Neuronal stem cell (in vitro differentiated cells): ENCODE measurements at regions not wholly inside any gene's neighbourhood (a gene's known extent, or its start where the extent isn't known, plus 50 kb on each side); places are given as distances from the start of the nearest gene placed in this dataset.

Experiments used
- DNase-seq: peaks from one replicate; pipeline ENCODE4 v3.0.0-alpha.2; 2013; ENCODE audit warnings: low spot score
- H2AFZ ChIP-seq: one replicate; pipeline ENCODE4 v1.6.1; 2013; ENCODE audit warnings: mild to moderate bottlenecking, low read length, inconsistent platforms
- H2AK5ac ChIP-seq: 2 replicates; pipeline ENCODE4 v1.6.1; 2013; ENCODE audit warnings: low read depth, mild to moderate bottlenecking, inconsistent platforms, low read length, moderate library complexity, mixed read lengths
- H2BK120ac ChIP-seq: 2 replicates; pipeline ENCODE4 v1.6.1; 2013; ENCODE audit warnings: low read depth, mild to moderate bottlenecking, inconsistent platforms, low read length, moderate library complexity, mixed read lengths
- H2BK12ac ChIP-seq: one replicate; pipeline ENCODE4 v1.6.1; 2013; ENCODE audit warnings: low read length, inconsistent platforms
- H2BK15ac ChIP-seq: 2 replicates; pipeline ENCODE4 v1.6.1; 2013; ENCODE audit warnings: mild to moderate bottlenecking, low read length, inconsistent platforms, mixed read lengths
- H2BK5ac ChIP-seq: one replicate; pipeline ENCODE4 v1.6.1; 2013; ENCODE audit warnings: inconsistent platforms, mild to moderate bottlenecking, low read length, moderate library complexity
- H3K14ac ChIP-seq: one replicate; pipeline ENCODE4 v1.6.1; 2013; ENCODE audit warnings: low read length, inconsistent platforms
- H3K18ac ChIP-seq: 2 replicates; pipeline ENCODE4 v1.6.1; 2013; ENCODE audit warnings: low read length, inconsistent platforms
- H3K23ac ChIP-seq: 2 replicates; pipeline ENCODE4 v1.6.1; 2013; ENCODE audit warnings: low read depth, mild to moderate bottlenecking, mixed read lengths, low read length, inconsistent platforms; ENCODE audit not compliant: poor library complexity
- H3K27ac ChIP-seq: replicated peaks from 3 replicates; pipeline ENCODE4 v1.5.1; 2013; ENCODE audit warnings: low read length, inconsistent platforms
- H3K27me3 ChIP-seq, 3 experiments: 2 replicates each; pipeline ENCODE4 v1.6.1; 2013; ENCODE audit warnings: low read length in 3 of 3, mild to moderate bottlenecking in 2 of 3, inconsistent platforms in 1 of 3, low read depth in 1 of 3, mixed read lengths in 1 of 3, moderate library complexity in 1 of 3; ENCODE audit not compliant: control insufficient read depth in 3 of 3, insufficient read depth in 3 of 3
- H3K36me3 ChIP-seq, 2 donors: replicated peaks in 1 of 2; 2 replicates each; pipeline ENCODE4 v1.6.1; 2013; ENCODE audit warnings: low read length in 2 of 2; ENCODE audit not compliant: control insufficient read depth in 2 of 2, insufficient read depth in 2 of 2
- H3K4ac ChIP-seq: 2 replicates; pipeline ENCODE4 v1.6.1; 2013; ENCODE audit warnings: inconsistent platforms, mild to moderate bottlenecking, low read length, moderate library complexity
- H3K4me1 ChIP-seq, 2 donors: 1 replicate in 1 of 2; 2 replicates in 1 of 2; pipeline ENCODE4 v1.6.1; 2013; ENCODE audit warnings: low read length in 2 of 2, low read depth in 1 of 2; ENCODE audit not compliant: control insufficient read depth in 2 of 2, insufficient read depth in 1 of 2
- H3K4me2 ChIP-seq: one replicate; pipeline ENCODE4 v1.6.1; 2013; ENCODE audit warnings: mild to moderate bottlenecking, low read length, inconsistent platforms; ENCODE audit not compliant: insufficient read depth, poor library complexity, severe bottlenecking
- H3K4me3 ChIP-seq, 2 donors: 2 replicates each; pipeline ENCODE4 v1.5.1; 2013; ENCODE audit warnings: low read length in 2 of 2, mild to moderate bottlenecking in 2 of 2, inconsistent platforms in 1 of 2, moderate library complexity in 1 of 2
- H3K79me1 ChIP-seq: one replicate; pipeline ENCODE4 v1.6.1; 2013; ENCODE audit warnings: low read depth, mild to moderate bottlenecking, inconsistent platforms, low read length, moderate library complexity
- H3K9ac ChIP-seq: one replicate; pipeline ENCODE4 v1.6.1; 2013; ENCODE audit warnings: mild to moderate bottlenecking, low read depth, low read length, inconsistent platforms; ENCODE audit not compliant: poor library complexity
- H3K9me3 ChIP-seq, 2 donors: replicated peaks in 1 of 2; 2 replicates each; pipeline versions ENCODE3 to v1.6.1; 2013; ENCODE audit warnings: low read length in 2 of 2, mild to moderate bottlenecking in 2 of 2, inconsistent platforms in 1 of 2, low read depth in 1 of 2, mixed read lengths in 1 of 2, moderate library complexity in 1 of 2; ENCODE audit not compliant: control insufficient read depth in 2 of 2, insufficient read depth in 1 of 2
- H4K8ac ChIP-seq: one replicate; pipeline ENCODE4 v1.6.1; 2013; ENCODE audit warnings: low read depth, mild to moderate bottlenecking, inconsistent platforms, low read length, moderate library complexity
- H4K91ac ChIP-seq: one replicate; pipeline ENCODE4 v1.6.1; 2013; ENCODE audit warnings: low read length, low read depth, mild to moderate bottlenecking, inconsistent platforms; ENCODE audit not compliant: poor library complexity
- WGBS, 2 donors: extraction: QIAGEN DNeasy Blood & Tissue Kit; methylation state at CpG; one replicate each; pipeline ENCODE4 v1.1.7; 2013; ENCODE audit warnings: missing lambda C conversion rate in 2 of 2, mixed read lengths in 1 of 2; ENCODE audit not compliant: insufficient read length in 2 of 2, insufficient replicate concordance in 1 of 2; ENCODE audit errors: extremely low coverage in 2 of 2; 5-methylcytosine and 5-hydroxymethylcytosine counted together

DNA sequence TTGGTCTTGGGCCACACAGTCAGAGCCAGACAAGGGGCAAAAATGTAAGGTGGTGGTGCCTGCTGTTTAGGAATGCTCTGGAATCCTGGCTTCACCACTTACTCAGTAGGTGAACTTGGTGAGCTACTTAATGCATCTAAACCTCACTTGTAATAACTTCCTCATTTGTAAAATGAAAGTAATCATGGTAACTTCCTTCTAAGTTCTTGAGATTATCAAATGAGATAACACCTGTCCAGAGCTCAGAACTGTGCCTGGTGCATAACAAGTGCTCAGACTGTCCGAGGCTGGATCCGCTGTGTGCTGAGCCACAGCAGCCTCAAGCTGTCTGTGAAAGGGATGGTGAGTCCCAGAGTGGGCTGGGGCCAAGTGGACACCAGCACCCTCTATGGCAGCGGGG, 62.8 kb upstream of the KY start:
- H2AFZ ChIP-seq, result no peak overlapping the region
- H3K4me2 ChIP-seq, result no peak overlapping the region
- no peaks in the 10 kb centered on the region for H3K27me3 ChIP-seq
- H3K79me1 ChIP-seq, result no peaks in the 10 kb centered on the region
- no peak overlapping the region for H2BK15ac ChIP-seq
- no peak overlapping the region for H4K8ac ChIP-seq
- no peaks in the 10 kb centered on the region for H3K36me3 ChIP-seq
- no peak for DNase-seq
- H3K14ac ChIP-seq, result peak overlapping the region; percentile 25
- H3K9me3 ChIP-seq, result no peaks in the 10 kb centered on the region
- H3K23ac ChIP-seq, result no peak overlapping the region
- no peak overlapping the region for H3K4me3 ChIP-seq
- no peak overlapping the region for H3K4ac ChIP-seq
- H3K18ac ChIP-seq, result no peak overlapping the region
- no peak overlapping the region for H3K27ac ChIP-seq
- no peak overlapping the region for H3K9ac ChIP-seq
- no peak overlapping the region for H2BK12ac ChIP-seq
- H4K91ac ChIP-seq, result no peak overlapping the region
- no CpG with 5 or more reads among the region's 3 CpGs for WGBS, 2 donors
- no peak overlapping the region for H2BK5ac ChIP-seq
- H2BK120ac ChIP-seq, result no peak overlapping the region
- peaks cover 0 to 2% of the 10 kb centered on the region in 2 donors for H3K4me1 ChIP-seq
- H2AK5ac ChIP-seq, result no peak overlapping the region

- H3K9ac ChIP-seq, result no peak overlapping the region
- H3K23ac ChIP-seq, result no peak overlapping the region
- no peaks in the 10 kb centered on the region for H3K4me1 ChIP-seq
- no peaks in the 10 kb centered on the region for H3K27me3 ChIP-seq
- no peak overlapping the region for H2BK5ac ChIP-seq
- H2BK15ac ChIP-seq, result no peak overlapping the region
- no peak overlapping the region for H3K18ac ChIP-seq
- H3K27ac ChIP-seq, result no peak overlapping the region
- no peak overlapping the region for H4K91ac ChIP-seq
- no peak overlapping the region for H2AFZ ChIP-seq
- no CpG with 5 or more reads among the region's 4 CpGs for WGBS, 2 donors
- DNase-seq, result no peak
- H3K14ac ChIP-seq, result no peak overlapping the region
- no peak overlapping the region for H3K4me2 ChIP-seq
- H2BK12ac ChIP-seq, result no peak overlapping the region
- H3K4ac ChIP-seq, result no peak overlapping the region
- no peak overlapping the region for H2AK5ac ChIP-seq
- no peak overlapping the region for H2BK120ac ChIP-seq
- H3K36me3 ChIP-seq, result no peaks in the 10 kb centered on the region
- H3K79me1 ChIP-seq, result no peaks in the 10 kb centered on the region
- H4K8ac ChIP-seq, result no peak overlapping the region
- H3K4me3 ChIP-seq, result no peak overlapping the region
- H3K9me3 ChIP-seq, result no peaks in the 10 kb centered on the region
These were observed 67.9 kb upstream of the KY start for GRCh38 chr3:134718726-134719125.

DNA sequence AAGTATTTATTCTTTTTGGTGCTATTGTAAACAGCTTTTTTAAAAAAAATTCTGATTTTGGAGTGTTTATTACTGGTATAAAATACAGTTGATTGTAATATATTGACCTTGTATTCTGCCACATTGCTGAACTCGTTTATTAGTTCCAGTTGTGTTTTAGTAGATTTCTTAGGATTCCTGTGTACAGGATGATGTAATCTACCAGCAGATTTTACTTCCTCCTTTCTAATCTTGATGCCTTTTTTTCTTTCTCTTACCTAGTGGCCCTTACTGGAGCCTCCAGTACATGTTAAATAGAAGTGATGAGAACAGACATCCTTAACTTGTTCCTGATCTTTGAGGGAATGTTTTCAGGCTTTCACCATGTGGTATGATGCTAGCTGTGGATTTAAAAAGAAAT, 70.4 kb upstream of the KY start:
- Histone ChIP-seq H3K23ac (no peak overlapping the region), H3K4me3 (no peak overlapping the region), H3K4me1 (peaks cover 0 to 2% of the 10 kb centered on the region in 2 donors), H2BK120ac (no peak overlapping the region), H3K27me3 (peaks cover 0 to 3% (median 0%) of the 10 kb centered on the region in 3 experiments), H3K27ac (no peak overlapping the region), H2BK15ac (no peak overlapping the region), H3K79me1 (no peaks in the 10 kb centered on the region), H3K14ac (no peak overlapping the region), H2AK5ac (no peak overlapping the region), H2AFZ (no peak overlapping the region), H3K18ac (no peak overlapping the region), H4K91ac (no peak overlapping the region), H3K9me3 (no peaks in the 10 kb centered on the region), H2BK12ac (no peak overlapping the region), H2BK5ac (no peak overlapping the region), H4K8ac (no peak overlapping the region), H3K9ac (no peak overlapping the region), H3K4ac (no peak overlapping the region), H3K36me3 (no peaks in the 10 kb centered on the region), H3K4me2 (no peak overlapping the region)
- DNase-seq, result no peak
- no CpG with 5 or more reads among the region's 1 CpG for WGBS, 2 donors

- Histone ChIP-seq H2AFZ (no peak overlapping the region), H3K36me3 (no peaks in the 10 kb centered on the region), H3K27ac (no peak overlapping the region), H2BK5ac (no peak overlapping the region), H3K4me3 (no peak overlapping the region), H4K8ac (no peak overlapping the region), H3K23ac (no peak overlapping the region), H2AK5ac (no peak overlapping the region), H3K79me1 (no peaks in the 10 kb centered on the region), H2BK12ac (no peak overlapping the region), H2BK15ac (no peak overlapping the region), H3K18ac (no peak overlapping the region), H3K27me3 (peaks cover 0 to 12% (median 0%) of the 10 kb centered on the region in 3 experiments), H3K9ac (no peak overlapping the region), H3K4ac (no peak overlapping the region), H3K9me3 (no peaks in the 10 kb centered on the region), H3K14ac (no peak overlapping the region), H2BK120ac (no peak overlapping the region), H3K4me2 (no peak overlapping the region), H3K4me1 (peaks cover 0 to 5% of the 10 kb centered on the region in 2 donors), H4K91ac (no peak overlapping the region)
- no peak for DNase-seq
- no CpG with 5 or more reads among the region's 2 CpGs for whole genome bisulfite sequencing, 2 donors
These were observed 72.1 kb upstream of the EPHB1 start for GRCh38 chr3:134722969-134723368.
